ENCODE measurements at regions not wholly inside any gene's neighbourhood (a gene's known extent, or its start where the extent isn't known, plus 50 kb on each side); places are given as distances from the start of the nearest gene placed in this dataset.

DNA sequence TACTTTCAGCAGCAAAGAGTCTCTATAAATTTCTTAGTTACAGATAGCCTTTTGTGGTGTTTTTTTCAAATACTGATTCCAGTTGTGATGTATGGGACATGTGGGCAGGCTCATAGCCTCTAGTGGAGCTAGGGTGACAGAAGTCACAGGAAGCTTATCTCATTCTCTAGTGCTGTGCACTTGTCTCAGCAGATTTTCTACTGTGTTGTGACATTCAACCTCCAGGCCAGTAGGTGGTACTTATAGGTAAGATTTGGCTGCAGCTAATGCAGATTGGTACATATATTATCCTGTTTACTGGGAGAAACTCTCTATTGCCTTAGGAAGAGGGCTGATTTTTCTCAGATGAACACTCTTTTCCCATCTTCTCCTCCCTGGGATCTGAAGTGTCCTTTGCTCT is 176.2 kb downstream of the CALCRL start:
- FAIRE-seq (no peak), DNase-seq (ENCODE audit: low read depth, low spot score) (no peak)
- H3K4me3 ChIP-seq (ENCODE audit: control insufficient read depth in 2 of 3, extremely low read depth in 1 of 3, insufficient read depth in 2 of 3, low read depth in 1 of 3, low read length in 3 of 3), result no peak overlapping the region
- no peaks in the 10 kb centered on the region for H4K20me1 ChIP-seq (ENCODE audit: control insufficient read depth, extremely low read depth, insufficient read depth, low read length)
- H3K9me3 ChIP-seq (ENCODE audit: control insufficient read depth, low read depth, low read length), result no peaks in the 10 kb centered on the region
- H2AFZ ChIP-seq (ENCODE audit: control insufficient read depth, low read length), result no peak overlapping the region
- dilution Hi-C loops (cut with MboI; ENCODE audit: extremely low pct_ligation_motif_present, low sequenced_read_pairs), result no loop called here
- H3K36me3 ChIP-seq (ENCODE audit: control insufficient read depth in 2 of 2, extremely low read depth in 1 of 2, insufficient read depth in 2 of 2, low read length in 2 of 2), result no peaks in the 10 kb centered on the region
- no peak overlapping the region for H3K27ac ChIP-seq (ENCODE audit: control insufficient read depth, insufficient read depth, low read length)
- no peak overlapping the region for H3K9ac ChIP-seq (ENCODE audit: control insufficient read depth, extremely low read depth, insufficient read depth, low read length)
- no peaks in the 10 kb centered on the region for H3K4me1 ChIP-seq (ENCODE audit: control insufficient read depth, extremely low read depth, insufficient read depth, low read length)
- no peaks in the 10 kb centered on the region for H3K27me3 ChIP-seq (ENCODE audit: control insufficient read depth, extremely low read depth, insufficient read depth, low read length)
- H3K9me1 ChIP-seq (ENCODE audit: control insufficient read depth, extremely low read depth, insufficient read depth, low read length), result no peaks in the 10 kb centered on the region
- H3K4me2 ChIP-seq (ENCODE audit: control insufficient read depth, extremely low read depth, insufficient read depth, low read depth, low read length), result no peak overlapping the region
- no peaks in the 10 kb centered on the region for H3K79me2 ChIP-seq (ENCODE audit: control insufficient read depth, insufficient read depth, low read length)
- no peak for TF ChIP-seq EZH2 (IDR thresholded peaks at IDR 0.05; ENCODE audit: low read length)
- TF ChIP-seq, protein P1, sequence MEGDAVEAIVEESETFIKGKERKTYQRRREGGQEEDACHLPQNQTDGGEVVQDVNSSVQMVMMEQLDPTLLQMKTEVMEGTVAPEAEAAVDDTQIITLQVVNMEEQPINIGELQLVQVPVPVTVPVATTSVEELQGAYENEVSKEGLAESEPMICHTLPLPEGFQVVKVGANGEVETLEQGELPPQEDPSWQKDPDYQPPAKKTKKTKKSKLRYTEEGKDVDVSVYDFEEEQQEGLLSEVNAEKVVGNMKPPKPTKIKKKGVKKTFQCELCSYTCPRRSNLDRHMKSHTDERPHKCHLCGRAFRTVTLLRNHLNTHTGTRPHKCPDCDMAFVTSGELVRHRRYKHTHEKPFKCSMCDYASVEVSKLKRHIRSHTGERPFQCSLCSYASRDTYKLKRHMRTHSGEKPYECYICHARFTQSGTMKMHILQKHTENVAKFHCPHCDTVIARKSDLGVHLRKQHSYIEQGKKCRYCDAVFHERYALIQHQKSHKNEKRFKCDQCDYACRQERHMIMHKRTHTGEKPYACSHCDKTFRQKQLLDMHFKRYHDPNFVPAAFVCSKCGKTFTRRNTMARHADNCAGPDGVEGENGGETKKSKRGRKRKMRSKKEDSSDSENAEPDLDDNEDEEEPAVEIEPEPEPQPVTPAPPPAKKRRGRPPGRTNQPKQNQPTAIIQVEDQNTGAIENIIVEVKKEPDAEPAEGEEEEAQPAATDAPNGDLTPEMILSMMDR (optimal IDR thresholded peaks at IDR 0.05 in 1 of 3, IDR thresholded peaks at IDR 0.05 in 1 of 3, conservative IDR thresholded peaks at IDR 0.05 in 1 of 3; ENCODE audit: extremely low read depth in 1 of 3, insufficient read depth in 2 of 3, low read length in 3 of 3), result no peak

DNA sequence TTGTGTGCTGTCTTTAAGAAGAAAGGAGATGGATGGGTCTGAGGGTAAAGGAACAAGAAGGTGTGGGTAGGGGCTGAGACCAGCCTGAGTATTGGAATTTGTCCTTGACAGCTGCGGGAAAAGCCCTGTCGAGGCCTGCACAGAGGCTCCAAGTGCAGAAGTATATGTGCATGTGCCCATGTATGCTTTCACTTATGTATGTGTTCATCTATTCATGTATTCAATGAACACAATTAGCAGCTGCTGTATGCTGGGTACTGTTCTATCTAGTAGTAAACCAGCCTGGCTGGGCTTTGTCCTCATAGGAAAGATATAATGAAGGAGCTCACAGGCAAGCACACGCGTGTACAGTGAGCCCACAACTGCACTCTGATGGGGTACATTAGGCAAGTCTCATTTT is 181.4 kb downstream of the CALCRL start:
- no peak for FAIRE-seq

More for the DNA sequence above, 181.4 kb downstream of the CALCRL start:
- H3K36me3 ChIP-seq (ENCODE audit: control insufficient read depth in 2 of 2, extremely low read depth in 1 of 2, insufficient read depth in 2 of 2, low read length in 2 of 2), result no peaks in the 10 kb centered on the region
- H3K9ac ChIP-seq (ENCODE audit: control insufficient read depth, extremely low read depth, insufficient read depth, low read length), result no peak overlapping the region
- no peaks in the 10 kb centered on the region for H3K4me1 ChIP-seq (ENCODE audit: control insufficient read depth, extremely low read depth, insufficient read depth, low read length)
- no peak overlapping the region for H3K4me2 ChIP-seq (ENCODE audit: control insufficient read depth, extremely low read depth, insufficient read depth, low read depth, low read length)
- H3K79me2 ChIP-seq (ENCODE audit: control insufficient read depth, insufficient read depth, low read length), result no peaks in the 10 kb centered on the region
- TF ChIP-seq, protein P1 (optimal IDR thresholded peaks at IDR 0.05 in 1 of 3, IDR thresholded peaks at IDR 0.05 in 1 of 3, conservative IDR thresholded peaks at IDR 0.05 in 1 of 3; ENCODE audit: extremely low read depth in 1 of 3, insufficient read depth in 2 of 3, low read length in 3 of 3), result no peak
- no peak for TF ChIP-seq EZH2 (IDR thresholded peaks at IDR 0.05; ENCODE audit: low read length)
- H4K20me1 ChIP-seq (ENCODE audit: control insufficient read depth, extremely low read depth, insufficient read depth, low read length), result no peaks in the 10 kb centered on the region
- no peaks in the 10 kb centered on the region for H3K9me1 ChIP-seq (ENCODE audit: control insufficient read depth, extremely low read depth, insufficient read depth, low read length)
- DNase-seq (ENCODE audit: low read depth, low spot score), result no peak
- no peaks in the 10 kb centered on the region for H3K9me3 ChIP-seq (ENCODE audit: control insufficient read depth, low read depth, low read length)
- no peak overlapping the region for H3K4me3 ChIP-seq (ENCODE audit: control insufficient read depth in 2 of 3, extremely low read depth in 1 of 3, insufficient read depth in 2 of 3, low read depth in 1 of 3, low read length in 3 of 3)
- dilution Hi-C loops (cut with MboI; ENCODE audit: extremely low pct_ligation_motif_present, low sequenced_read_pairs), result no loop called here
- H3K27me3 ChIP-seq (ENCODE audit: control insufficient read depth, extremely low read depth, insufficient read depth, low read length), result no peaks in the 10 kb centered on the region
- H3K27ac ChIP-seq (ENCODE audit: control insufficient read depth, insufficient read depth, low read length), result no peak overlapping the region
- H2AFZ ChIP-seq (ENCODE audit: control insufficient read depth, low read length), result no peak overlapping the region

Data from keratinocyte (primary cell).